ENCODE measurements at regions not wholly inside any gene's neighbourhood (a gene's known extent, or its start where the extent isn't known, plus 50 kb on each side); places are given as distances from the start of the nearest gene placed in this dataset.

GRCh38 chr6:20325641-20326421, 75.8 kb upstream of the E2F3 start:
- Histone ChIP-seq H3K4me1 (ENCODE audit: low read depth) (no peaks in the 10 kb centered on the region), H3K4me3 (no peak overlapping the region), H3K27ac (no peak overlapping the region), H3K36me3 (no peaks in the 10 kb centered on the region), H3K9me3 (ENCODE audit: low read depth) (no peaks in the 10 kb centered on the region), H3K27me3 (no peaks in the 10 kb centered on the region)
- DNase-seq (ENCODE audit: low read depth in 1 of 2, low spot score in 1 of 2), result no peak
- TF ChIP-seq CTCF (IDR thresholded peaks at IDR 0.05; ENCODE audit: low read depth, low read length), result no peak

- no peak overlapping the region for H3K27ac ChIP-seq
- no peak for TF ChIP-seq CTCF (IDR thresholded peaks at IDR 0.05; ENCODE audit: low read depth, low read length)
- no peaks in the 10 kb centered on the region for H3K9me3 ChIP-seq (ENCODE audit: low read depth)
- no peak for DNase-seq (ENCODE audit: low read depth in 1 of 2, low spot score in 1 of 2)
- H3K36me3 ChIP-seq, result no peaks in the 10 kb centered on the region
- no peak overlapping the region for H3K4me3 ChIP-seq
- no peaks in the 10 kb centered on the region for H3K27me3 ChIP-seq
- H3K4me1 ChIP-seq (ENCODE audit: low read depth), result peaks cover 2% of the 10 kb centered on the region
Observed at GRCh38 chr6:20326422-20326728, 75.3 kb upstream of the E2F3 start.

GRCh38 chr6:20327141-20327540, 74.5 kb upstream of the E2F3 start:
- Histone ChIP-seq H3K9me3 (ENCODE audit: low read depth) (no peaks in the 10 kb centered on the region), H3K27me3 (no peaks in the 10 kb centered on the region), H3K27ac (no peak overlapping the region), H3K4me3 (no peak overlapping the region), H3K4me1 (ENCODE audit: low read depth) (peaks cover 4% of the 10 kb centered on the region), H3K36me3 (no peaks in the 10 kb centered on the region)
- TF ChIP-seq CTCF (IDR thresholded peaks at IDR 0.05; ENCODE audit: low read depth, low read length), result no peak
- no peak for DNase-seq (ENCODE audit: low read depth in 1 of 2, low spot score in 1 of 2)

GRCh38 chr6:20328266-20328923, 73.3 kb upstream of the E2F3 start:
- TF ChIP-seq CTCF (IDR thresholded peaks at IDR 0.05; ENCODE audit: low read depth, low read length), result no peak
- H3K36me3 ChIP-seq, result no peaks in the 10 kb centered on the region
- no peaks in the 10 kb centered on the region for H3K9me3 ChIP-seq (ENCODE audit: low read depth)
- H3K27me3 ChIP-seq, result no peaks in the 10 kb centered on the region
- peaks cover 7% of the 10 kb centered on the region for H3K4me1 ChIP-seq (ENCODE audit: low read depth)
- peak in 1 of 2 donors; percentile 14 for DNase-seq (ENCODE audit: low read depth in 1 of 2, low spot score in 1 of 2)
- H3K4me3 ChIP-seq, result no peak overlapping the region
- H3K27ac ChIP-seq, result no peak overlapping the region

- no peak for DNase-seq (ENCODE audit: low read depth in 1 of 2, low spot score in 1 of 2)
- Histone ChIP-seq H3K4me1 (ENCODE audit: low read depth) (peaks cover 7% of the 10 kb centered on the region), H3K4me3 (no peak overlapping the region), H3K27me3 (no peaks in the 10 kb centered on the region), H3K9me3 (ENCODE audit: low read depth) (no peaks in the 10 kb centered on the region), H3K27ac (no peak overlapping the region), H3K36me3 (no peaks in the 10 kb centered on the region)
- no peak for TF ChIP-seq CTCF (IDR thresholded peaks at IDR 0.05; ENCODE audit: low read depth, low read length)
Observed at GRCh38 chr6:20328924-20329300, 72.8 kb upstream of the E2F3 start.
